RKO (cell line): ENCODE measurements at regions not wholly inside any gene's neighbourhood (a gene's known extent, or its start where the extent isn't known, plus 50 kb on each side); places are given as distances from the start of the nearest gene placed in this dataset.
A peak's percentile ranks its signal among the peaks of the same experiment; 100 is the strongest.
"Not testable (repeated sequence)": the region's sequence is repeated elsewhere in the genome, so short reads cannot be mapped to it uniquely, and the experiment has no call there.

Experiments used
- DNase-seq: peaks from one replicate; pipeline ENCODE4 v3.0.0-alpha.2; 2016; ENCODE audit warnings: low spot score

DNA sequence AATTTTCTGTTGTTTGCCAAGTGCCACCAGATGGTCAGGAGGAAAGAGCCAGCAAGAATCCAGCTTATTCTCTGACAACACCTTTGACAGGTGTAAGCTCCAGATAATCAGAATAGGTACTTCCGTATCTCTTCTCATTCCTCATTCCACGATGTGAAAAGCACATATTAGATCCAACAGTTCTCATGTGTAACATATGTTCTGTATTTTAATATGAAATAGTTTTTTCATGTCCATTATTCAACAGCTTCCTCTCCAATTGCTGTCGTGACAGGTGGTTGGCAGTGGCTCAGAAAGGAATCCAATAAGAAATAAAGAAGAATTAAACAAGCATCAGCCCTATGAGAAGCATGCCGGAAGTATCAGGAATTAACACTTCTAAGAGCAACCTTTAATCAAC is 1624.7 kb downstream of the MRPL39 start:
- no peak for DNase-seq

DNA sequence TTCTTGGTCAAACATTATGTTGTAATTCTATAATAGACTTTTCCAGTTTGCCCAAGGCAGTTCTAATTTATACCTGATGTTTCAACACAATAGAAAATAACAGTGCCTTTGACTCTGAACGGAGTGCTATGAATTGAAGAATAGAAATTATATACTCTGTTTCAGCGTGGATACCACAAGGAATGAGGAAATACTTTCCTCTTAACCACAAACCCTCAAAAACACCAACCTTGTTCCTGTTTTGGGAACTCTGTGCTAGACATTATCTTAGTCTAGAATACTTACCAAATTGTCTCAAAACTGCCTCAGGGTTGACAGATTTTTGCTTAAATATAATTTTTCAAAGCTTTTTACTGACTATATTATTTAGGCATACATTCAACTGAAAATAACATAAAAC is 1629.3 kb downstream of the MRPL39 start:
- DNase-seq: no peak

DNA sequence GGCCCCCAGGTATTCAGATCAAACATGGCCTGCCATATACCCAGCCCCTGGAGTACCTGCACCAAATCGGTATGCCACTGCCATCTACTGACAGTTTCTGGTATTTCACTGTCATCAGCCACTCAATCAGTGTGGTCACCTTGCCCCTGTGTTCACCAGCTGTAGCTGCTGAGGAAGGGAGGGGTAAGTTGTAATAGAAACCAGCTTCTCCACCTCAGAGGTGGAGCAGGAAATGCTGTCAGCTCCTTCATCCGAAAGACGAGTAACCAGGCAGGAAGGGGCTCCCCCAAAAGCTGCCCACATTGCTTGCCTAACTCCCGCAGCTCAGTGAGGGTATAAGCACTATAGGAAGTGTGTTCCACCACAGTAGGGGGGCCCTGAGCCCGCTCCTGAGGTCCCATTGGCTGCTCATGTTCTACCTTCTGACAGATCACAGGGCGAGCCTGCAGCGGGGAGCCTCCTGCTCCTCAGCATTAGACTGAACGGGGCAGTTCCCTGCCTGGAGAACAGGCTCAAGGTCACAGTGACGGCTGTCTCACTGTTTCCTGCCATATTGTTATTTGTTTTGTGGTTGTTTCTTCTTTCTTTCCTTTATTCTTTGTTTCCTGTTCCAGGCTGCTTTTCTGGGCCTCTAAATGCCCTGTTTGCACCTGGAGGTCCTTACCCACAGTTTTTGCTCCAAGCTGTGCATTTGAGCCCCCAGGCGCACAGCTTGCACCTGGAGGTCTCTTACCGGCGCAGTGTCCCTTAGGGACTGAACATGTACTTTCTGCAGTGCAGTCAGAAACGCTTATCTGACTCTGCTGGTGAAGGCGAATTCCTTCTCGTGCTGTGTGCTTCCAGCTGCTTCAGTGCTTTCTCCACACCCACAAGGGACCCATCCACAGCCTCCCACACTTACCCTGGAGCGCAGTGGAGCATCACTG is 1638.3 kb downstream of the MRPL39 start:
- DNase-seq: peak; percentile 0

DNA sequence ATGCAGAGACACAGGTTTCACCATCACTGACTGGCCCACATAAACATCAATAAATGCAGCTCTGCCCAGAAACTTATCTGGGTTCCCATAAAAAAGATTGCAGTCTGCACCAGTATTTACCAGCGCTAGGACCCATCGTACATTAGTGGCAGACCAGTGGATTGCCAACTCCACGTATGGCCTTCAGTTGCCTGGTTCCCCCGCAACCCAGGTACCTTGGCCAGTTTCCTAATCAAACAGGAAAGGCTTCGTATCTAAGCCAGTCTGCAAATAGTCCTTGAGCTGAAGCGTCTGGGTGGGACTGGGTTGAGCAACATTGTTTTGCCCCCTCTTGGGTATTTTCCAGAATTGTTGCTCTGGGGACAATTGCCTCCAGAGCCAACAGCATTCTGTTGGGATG is 1639.3 kb downstream of the MRPL39 start:
- no peak for DNase-seq

DNA sequence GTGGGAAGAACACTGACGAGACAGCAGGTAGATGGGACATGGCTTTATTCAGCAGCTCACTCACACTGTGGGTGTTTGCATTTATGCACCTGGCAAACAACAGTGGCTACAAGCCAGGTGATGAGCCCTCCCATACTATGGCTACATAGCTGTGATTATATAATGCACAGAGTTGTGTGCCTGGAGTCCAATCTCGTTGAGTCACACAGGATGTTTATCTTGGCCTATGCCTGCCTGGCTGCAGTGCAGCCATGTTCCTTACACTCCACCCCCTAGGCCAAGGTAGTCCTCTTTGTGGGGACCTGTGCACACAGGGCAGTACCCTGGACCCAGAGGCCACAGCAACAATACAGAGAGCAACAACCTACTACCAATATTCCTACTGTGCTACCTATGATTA is 1643.8 kb downstream of the MRPL39 start:
- DNase-seq: no peak

DNA sequence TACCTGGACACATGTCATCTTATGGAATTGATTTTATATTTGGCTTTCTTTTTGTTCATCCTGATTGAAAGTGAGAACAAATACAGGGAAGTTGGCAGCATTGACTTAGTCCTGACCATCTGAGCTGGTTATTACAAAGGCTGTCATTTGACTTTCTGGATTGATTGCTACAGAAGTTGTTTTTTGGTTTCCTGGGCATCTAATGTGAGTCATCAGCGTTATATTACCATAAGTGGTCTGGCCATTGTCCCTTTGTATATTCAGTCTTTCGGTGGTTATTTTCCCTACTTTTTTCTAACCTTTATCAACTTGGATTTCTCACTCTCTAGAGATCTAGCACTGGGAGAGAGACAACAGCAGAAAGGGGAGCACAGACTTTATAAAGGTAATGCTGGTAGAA is 1646.5 kb downstream of the MRPL39 start:
- DNase-seq: no peak

DNA sequence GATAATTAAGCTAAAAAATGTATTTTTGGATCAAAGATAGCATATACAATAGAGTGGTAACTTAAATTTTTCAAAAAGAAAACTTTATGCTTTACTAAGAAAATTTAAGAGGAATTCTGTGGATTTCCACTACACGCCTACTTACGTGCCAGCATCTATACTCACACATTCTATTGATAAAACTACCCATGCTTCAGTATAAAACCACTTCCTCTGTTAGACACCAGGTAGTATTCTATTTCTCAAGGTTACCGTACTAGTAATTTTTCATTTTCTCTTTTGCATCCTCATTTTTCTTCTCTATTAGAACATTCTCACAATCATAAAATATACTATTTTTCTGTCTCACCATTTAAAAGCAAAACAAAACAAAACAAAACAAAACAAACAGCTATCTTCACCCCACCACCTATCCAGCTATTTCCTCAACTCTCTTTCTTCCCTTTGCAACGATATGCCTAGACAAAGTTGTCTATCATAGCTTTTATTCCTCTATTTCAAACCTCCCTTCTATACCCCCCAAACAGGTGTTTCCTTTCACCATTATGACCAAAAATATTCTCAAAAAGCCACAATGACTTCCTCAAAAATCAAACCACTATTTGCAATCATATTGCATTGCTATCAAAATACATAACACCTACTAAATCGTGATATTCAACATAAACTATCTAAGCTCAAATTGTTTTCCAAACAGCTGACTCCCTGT is 1652.0 kb downstream of the MRPL39 start:
- no peak for DNase-seq

DNA sequence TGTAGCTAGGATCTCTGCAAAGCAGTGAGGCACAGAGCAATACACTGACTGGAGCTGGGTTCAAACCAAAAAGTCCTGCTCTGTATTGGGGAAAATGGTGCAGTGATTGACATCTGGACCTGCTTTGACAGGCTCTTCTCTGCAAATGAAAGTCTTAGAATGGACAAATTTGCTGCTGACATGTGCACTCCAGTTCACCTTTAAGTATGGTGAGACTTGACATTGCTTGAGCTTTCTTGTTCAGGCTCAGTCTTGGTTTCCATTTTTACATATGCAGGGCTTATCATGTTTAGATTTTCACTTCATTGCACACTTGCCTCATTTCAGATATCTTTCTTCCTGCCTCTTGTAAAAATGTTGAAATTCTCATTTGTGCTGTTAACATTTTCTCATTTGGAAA is 1655.0 kb downstream of the MRPL39 start:
- DNase-seq: no peak

DNA sequence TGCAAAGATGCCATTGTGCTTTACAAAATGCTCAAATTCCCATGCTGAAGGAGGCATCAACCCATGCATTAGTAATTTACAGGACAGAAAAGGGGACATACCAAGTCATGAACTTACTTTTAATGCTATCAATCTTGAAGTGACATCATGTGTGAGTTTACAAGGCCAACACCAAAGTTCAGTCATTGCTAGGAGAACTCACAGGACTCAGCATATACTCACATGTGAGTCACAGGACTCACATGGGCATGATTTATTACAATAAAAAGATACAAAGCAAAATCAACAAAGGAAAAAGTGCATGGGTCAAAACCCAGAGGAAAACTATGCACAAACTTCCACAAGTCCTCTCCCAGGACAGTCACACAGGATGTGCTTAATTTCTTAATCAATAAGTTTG is 1656.0 kb downstream of the MRPL39 start:
- DNase-seq: peak; percentile 71

DNA sequence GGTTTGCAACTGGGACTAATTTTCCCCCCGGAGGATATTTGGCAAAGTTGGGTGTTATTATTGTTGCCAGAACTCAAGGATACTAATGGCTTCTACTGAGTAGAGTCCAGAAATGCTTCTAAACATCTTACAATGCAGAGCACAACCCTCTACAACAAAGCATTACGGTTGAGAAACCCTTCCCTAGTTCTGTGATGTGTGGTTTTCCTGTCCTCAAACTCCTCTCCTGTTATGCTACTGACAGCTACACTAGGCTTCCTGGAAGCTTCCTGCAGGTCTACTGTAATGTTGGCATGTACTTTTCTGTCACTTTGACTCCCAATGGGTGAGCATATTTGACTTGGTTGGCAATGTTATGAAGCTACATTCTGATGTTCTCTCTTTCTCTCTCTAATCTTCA is 1656.9 kb downstream of the MRPL39 start:
- no peak for DNase-seq

DNA sequence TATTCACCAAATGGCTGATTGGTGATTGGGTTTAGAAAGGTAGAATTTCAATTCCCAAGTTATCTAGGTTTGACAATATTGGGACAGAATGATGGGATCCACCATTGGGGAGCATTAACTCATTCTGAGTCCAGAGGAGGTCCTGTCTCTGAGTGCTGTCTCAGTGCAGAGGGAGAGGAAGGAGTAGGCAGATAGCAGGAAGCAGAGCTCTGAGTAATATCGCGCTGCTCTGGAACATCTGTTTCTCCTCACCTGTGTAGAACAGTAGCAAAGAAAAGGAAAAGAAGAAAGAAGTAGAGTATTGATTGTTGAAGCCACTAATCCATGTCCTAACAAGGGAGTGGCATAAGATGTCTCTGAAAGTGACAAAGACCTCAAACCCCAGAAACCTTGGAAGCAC is 1657.8 kb downstream of the MRPL39 start:
- no peak for DNase-seq

DNA sequence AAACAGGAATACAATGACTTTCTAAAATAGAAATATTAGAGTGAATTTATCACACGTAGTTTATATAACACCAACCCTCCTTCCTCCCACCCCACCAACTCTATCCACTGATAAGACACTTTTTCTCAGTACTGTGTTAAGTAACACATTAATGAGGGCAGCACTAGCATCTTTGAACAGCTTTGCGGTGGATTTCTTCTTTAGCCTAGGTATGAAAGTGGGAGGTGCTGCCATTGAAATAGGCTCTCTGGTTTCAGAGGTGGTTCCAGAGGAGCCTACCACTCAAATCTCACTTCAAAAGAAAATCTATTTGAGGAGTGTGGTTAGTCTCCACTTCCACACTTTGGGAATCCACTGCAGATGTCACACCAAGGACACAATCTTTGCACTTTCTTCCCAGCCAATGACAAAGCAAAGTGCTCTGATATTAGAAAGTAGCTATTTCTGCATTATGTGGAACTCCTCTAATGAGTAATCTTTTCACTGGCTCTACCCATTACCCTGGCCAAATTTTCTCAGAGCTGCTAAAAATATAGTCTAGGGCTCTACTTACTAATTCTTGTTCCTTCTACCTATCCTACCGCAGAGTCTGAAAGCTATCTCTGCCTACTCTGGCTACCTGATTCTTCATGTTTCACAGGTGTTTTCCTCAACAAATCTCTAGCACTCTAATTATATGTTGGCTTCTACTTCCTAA is 1667.8 kb downstream of the MRPL39 start:
- no peak for DNase-seq

DNA sequence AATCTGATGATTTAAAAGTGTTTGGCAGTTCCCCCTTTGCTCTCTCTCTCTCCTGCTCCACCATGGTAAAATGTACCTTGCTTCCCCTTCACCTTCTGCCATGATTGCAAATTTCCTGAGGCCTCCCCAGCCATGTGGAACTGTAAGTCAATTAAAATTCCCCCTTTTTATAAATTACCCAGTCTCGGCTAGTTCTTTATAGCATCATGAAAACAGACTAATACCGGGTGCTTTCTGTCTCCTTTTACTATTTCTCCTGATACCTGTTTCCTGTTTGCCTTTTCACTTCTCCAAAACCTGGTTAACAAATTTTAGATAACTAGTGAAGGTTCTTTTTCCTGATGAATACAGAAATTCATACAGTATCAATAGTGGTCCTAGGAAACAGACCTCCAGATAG is 1670.3 kb downstream of the MRPL39 start:
- DNase-seq: no peak

DNA sequence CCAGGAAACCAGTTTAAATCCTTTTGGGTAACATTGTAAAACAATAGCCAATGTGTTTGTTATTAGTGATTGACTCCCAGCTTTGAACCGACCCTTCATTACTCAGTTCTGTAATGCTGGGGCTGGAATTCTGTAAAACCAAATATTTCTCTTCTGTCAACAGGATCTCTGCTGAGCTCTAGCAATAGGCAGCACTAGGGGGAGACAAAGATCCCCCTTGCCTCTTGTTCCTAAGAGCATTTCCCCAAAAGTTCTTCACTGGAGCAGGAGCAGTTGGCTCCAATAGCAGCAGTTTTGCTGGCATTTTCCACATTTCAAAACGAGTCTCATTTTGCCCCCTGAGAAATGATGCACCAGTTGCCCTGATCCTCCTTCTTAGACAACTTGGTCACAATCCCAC is 1671.1 kb downstream of the MRPL39 start:
- DNase-seq: peak; percentile 40

DNA sequence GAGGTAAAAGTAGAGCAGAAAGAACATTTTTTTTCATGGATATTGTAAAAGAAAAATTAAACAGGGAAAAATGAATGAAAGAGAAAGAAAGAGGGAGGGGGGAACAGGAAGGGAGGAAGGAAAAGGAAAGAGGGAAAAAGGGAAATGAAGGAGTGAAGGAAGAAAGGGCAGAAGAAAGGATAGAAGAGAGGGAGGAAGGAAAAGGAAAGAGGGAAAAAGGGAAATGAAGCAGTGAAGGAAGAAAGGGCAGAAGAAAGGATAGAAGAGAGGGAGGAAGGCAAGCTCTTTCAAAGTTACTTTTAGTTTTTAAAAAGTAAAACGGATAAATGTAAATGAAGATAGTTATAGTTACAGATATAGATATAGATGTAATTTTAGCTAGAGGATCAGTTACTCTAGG is 1676.7 kb downstream of the MRPL39 start:
- DNase-seq: no peak

DNA sequence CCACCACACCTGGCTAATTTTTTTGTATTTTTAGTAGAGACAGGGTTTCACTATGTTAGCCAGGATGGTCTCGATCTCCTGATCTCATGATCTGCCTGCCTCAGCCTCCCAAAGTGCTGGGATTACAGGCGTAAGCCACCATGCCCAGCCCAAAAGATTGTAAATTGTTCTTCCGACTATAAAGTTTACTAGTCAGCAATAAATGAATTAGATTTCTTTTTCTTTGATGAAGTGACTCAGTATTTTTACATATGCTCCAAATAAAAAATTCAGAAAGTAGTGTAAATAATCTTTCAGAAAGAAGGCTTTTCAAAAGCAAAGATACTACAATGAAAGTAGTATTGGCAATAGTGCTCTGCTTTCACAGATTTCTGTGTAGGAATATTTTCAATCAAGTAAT is 1680.9 kb downstream of the MRPL39 start:
- not testable (repeated sequence) for DNase-seq

DNA sequence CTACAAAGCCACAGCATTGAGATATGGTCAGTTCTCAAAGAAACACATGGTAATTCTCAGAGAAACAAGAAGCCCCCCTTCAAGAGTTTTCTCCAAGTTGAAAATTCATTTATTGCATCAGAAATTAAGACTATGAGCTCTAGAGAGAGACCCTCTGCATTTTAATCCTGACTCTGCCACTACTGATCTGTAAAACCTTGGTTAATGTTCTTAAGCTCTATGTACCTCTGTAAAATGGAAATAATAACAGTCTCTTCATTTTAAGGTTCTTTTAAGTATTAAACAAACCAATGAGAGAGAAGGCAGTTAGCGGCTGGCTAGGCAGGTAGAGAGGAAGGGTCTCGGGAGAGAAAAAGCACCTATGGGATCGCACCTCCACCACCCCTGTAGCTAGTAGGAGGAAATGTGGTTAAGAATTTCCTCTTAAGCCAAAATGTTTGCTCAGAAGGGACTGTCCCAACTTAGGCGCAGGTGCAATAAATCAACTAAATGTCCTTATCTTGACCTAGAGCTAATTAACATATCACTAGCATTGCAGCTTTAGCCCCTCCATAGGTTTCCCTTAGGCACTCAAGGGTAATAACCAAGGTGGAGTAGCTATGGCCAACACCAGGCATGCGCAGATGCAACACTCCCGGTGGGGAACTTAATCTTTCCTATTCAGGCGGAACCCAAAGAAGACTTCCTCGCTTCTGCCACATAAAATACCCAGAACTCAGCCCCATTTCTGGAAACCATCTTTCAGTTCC is 1685.4 kb downstream of the MRPL39 start:
- DNase-seq: no peak

DNA sequence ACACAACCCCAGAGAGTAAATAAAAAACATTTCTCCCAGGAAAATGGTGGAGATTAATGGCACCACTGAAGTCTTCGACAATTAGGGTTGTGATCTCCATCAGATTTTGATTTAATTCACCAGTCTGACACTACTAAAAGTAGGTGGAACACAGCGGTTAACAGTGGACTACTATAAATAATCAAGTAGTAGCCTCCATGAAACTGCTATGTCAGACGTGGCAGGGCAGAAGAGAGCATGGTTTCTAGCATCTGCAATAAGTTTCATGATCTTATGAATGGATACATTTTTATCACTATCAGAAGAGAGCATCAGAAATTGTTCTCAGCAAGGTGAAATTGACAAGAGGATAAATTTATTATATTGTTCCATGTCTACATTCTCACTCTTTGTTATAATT is 1706.6 kb downstream of the MRPL39 start:
- DNase-seq: no peak

DNA sequence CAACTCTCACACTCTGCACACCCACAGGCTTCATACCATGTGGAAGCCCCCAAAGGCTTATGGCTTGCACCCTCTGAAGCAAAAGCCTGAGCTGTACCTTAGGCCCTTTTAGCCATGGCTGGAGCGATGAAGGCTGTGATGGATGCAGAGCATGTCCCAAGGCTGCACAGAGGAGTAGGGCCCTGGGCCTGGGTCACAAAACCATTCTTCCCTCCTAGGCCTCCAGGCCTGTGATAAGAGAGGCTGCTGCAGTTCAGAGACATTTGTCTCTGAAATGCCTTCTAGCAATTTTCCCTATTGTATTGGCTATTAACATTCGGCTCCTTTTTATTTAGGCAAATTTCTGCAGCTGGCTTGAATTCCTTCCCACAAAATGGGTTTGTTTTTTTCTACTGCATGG is 1707.7 kb downstream of the MRPL39 start:
- DNase-seq: no peak

DNA sequence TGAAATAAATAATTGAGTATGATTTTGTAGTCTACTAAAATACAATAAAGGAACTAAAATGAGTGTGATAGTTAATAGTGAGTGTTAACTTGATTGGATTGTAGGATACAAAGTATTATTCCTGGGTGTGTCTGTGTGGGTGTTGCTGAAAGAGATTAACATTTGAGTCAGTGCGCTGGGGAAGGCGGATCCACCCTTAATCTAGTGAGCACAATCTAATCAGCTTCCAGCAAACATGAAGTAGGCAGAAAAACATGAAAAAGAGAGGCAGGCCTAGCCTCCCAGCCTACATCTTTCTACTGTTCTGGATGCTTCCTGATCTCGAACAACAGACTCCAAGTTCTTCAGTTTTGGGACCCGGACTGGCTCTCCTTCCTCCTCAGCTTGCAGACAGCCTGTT is 1716.6 kb downstream of the MRPL39 start:
- DNase-seq: no peak

DNA sequence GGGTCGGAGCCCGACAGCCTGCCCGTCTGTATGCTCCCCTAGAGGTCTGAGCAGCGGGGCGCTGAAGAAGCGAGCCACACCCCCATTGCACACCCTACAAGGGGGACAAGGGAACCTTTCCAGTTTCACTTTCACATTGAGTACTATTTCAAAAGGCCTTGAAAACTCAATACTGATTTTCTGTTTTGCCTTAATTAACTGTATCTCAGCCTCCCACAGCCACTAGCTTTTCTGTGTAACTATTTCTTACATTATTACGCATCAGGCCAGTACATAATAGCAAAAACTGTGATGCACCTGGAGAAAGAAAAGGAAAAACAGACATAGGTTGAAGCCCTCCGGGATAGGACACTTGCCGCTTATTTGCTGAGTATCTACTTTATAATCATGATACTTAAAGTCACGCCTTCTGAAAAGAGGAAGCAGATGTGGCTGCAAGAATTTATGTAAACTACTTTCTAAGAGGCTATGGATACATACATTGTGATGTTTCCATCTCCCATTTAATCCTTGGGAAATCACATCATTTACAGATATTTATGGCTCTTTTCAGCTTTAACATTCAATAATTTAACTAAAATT is 1719.5 kb downstream of the MRPL39 start:
- DNase-seq: no peak
